ENCODE measurements at regions not wholly inside any gene's neighbourhood (a gene's known extent, or its start where the extent isn't known, plus 50 kb on each side); places are given as distances from the start of the nearest gene placed in this dataset.
A peak's percentile ranks its signal among the peaks of the same experiment; 100 is the strongest.

DNA sequence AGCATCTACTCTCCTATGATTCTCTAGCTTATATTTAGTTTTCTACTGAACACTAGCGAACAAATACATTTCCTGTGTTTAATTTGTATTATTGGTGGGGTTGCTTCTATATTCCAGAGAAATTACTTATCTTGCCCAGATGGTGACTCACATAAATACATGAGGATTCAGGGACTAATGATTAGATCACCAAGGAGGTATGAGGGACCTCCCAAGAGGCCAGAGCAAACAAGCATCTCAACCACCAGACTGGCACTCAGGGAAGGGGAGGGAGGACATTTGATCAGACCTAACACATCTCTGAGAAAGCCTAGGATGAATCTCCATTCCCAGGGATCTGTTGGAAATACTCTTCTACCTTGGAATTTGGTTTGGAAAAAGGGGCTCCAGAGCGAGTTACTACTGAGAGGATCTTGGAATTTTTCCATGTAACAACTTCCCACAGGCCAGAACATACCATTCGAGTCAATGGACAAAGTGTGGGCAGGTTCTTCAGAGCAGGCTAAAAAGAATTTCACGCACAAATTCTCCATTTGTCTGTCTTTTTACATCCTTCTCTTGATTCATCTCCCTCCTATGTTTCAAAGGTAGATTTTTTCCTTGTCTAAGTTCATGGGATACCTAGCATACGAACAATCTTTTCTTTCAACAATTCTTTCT is 262.6 kb upstream of the MYOCD start:
- Histone ChIP-seq H3K27me3 (no peaks in the 10 kb centered on the region), H3K4me3 (no peak overlapping the region), H3K36me3 (no peaks in the 10 kb centered on the region), H3K9me3 (no peaks in the 10 kb centered on the region)
- DNase-seq = peak; percentile 79

- H3K27me3 ChIP-seq = no peaks in the 10 kb centered on the region
- DNase-seq = peak; percentile 72
- H3K9me3 ChIP-seq = no peaks in the 10 kb centered on the region
- no peak overlapping the region for H3K4me3 ChIP-seq
- no peaks in the 10 kb centered on the region for H3K36me3 ChIP-seq
These were observed 261.8 kb upstream of the MYOCD start for GRCh38 chr17:12403881-12404398.

DNA sequence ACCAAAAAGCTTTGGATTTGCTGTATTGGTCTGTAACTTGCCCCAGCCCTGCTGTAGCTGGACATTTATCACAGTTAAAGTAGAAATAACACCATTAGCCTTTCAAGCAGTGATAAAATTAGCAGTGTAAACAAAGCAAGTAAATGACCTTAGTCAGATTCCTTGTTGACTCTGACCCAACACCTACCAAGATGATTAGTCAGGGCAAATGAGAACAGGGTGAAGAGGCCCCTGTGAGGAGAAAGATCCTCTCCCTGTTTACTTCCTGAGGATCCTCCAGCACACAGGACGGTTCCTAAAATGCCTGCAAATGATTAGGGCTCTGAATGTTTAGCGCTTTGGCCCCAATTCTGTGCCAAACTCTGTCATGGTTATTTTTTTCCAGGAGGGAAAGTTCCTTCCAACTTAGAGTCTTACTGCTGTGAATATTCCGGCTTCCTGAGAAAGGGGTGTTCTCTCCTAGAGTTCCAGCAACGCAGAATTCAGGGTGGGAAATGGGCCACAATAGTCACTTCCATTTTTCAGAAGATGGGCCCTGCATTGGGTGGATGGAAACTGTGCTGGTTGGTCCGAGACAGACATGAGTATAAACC is 259.0 kb upstream of the MYOCD start:
- H3K36me3 ChIP-seq = no peaks in the 10 kb centered on the region
- no peaks in the 10 kb centered on the region for H3K27me3 ChIP-seq
- peak; percentile 38 for DNase-seq
- H3K9me3 ChIP-seq = no peaks in the 10 kb centered on the region
- no peak overlapping the region for H3K4me3 ChIP-seq

- no peak for DNase-seq
- Histone ChIP-seq H3K27me3 (no peaks in the 10 kb centered on the region), H3K36me3 (no peaks in the 10 kb centered on the region), H3K4me3 (no peak overlapping the region), H3K9me3 (no peaks in the 10 kb centered on the region)
These were observed 258.0 kb upstream of the MYOCD start for GRCh38 chr17:12407495-12408252.

- DNase-seq = no peak
- Histone ChIP-seq H3K4me3 (no peak overlapping the region), H3K9me3 (no peaks in the 10 kb centered on the region), H3K27me3 (no peaks in the 10 kb centered on the region), H3K36me3 (no peaks in the 10 kb centered on the region)
These were observed 256.6 kb upstream of the MYOCD start for GRCh38 chr17:12409082-12409481.

DNA sequence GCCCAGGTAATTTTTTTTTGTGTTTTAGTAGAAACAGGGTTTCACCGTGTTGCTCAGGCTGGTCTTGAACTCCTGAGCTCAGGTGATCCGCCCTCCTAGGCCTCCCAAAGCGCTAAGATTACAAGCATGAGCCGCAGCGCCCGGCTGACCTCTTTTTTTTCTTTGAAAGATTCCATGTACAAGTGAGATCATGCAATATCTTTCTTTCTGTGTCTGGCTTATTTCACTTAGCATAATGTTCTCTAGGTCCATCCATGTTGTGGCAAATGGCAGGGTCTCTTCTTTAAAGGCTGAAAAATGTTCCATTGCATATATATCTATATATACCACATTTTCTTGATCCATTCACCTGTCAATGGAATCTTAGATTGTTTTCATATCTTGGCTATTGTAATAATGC is 255.0 kb upstream of the MYOCD start:
- DNase-seq = no peak
- no peaks in the 10 kb centered on the region for H3K9me3 ChIP-seq
- H3K4me3 ChIP-seq = no peak overlapping the region
- no peaks in the 10 kb centered on the region for H3K27me3 ChIP-seq
- no peaks in the 10 kb centered on the region for H3K36me3 ChIP-seq

DNA sequence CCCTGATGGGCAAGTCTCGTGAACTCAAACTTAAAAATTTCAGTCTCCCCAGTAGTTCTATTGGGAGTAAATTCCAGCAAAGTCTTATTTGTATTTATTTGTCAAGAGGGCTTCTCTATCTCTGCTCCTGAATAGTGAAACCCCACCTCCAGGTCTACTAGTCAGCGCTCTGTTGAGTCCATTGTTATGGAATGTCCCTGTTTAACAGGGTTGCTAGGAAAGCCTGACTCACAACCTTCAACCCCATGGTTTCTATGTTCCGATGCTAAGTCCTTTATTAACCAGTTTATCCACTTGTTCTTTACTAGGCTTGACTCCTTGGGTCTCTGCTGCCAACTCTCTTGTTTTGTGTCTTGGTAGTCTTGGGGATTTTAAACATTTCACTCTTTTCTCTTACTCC is 250.7 kb upstream of the MYOCD start:
- no peaks in the 10 kb centered on the region for H3K9me3 ChIP-seq
- no peak overlapping the region for H3K4me3 ChIP-seq
- H3K36me3 ChIP-seq = no peaks in the 10 kb centered on the region
- peak; percentile 4 for DNase-seq
- H3K27me3 ChIP-seq = no peaks in the 10 kb centered on the region

GRCh38 chr17:12421077-12421476 is 244.6 kb upstream of the MYOCD start:
- no peaks in the 10 kb centered on the region for H3K36me3 ChIP-seq
- H3K9me3 ChIP-seq = no peaks in the 10 kb centered on the region
- no peaks in the 10 kb centered on the region for H3K27me3 ChIP-seq
- no peak for DNase-seq
- no peak overlapping the region for H3K4me3 ChIP-seq

DNA sequence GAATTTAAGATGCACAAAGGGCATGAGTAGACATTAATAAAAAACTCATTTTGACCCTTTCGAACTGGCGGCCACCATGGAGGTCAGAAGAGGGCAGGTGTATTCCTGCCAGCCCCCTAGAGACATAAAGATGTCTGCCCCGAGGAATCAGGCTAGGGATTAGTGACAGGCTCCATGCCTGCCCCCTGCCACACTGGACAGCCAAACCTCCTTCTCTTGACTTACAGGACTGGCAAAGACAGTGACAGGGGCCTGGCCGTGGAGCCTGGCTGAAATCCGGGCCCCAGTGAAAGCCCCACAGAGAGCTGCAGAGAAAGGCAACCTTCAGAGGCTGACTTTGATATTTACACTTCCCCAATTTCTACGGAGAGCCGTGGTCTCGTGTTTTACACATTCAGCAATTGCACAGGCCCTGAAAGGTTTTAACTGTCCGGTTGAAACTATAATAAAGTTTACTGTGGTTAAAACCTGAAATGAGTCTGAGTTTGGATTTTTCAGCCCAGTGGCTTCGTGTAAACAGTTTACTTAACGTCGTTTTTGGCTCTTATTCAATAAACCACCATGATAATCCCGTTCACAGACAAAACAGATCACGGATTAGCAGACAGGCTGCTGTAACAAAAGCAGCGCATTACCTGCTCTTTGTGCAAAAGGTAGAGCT is 243.9 kb upstream of the MYOCD start:
- Histone ChIP-seq H3K36me3 (no peaks in the 10 kb centered on the region), H3K27me3 (no peaks in the 10 kb centered on the region), H3K4me3 (no peak overlapping the region), H3K9me3 (no peaks in the 10 kb centered on the region)
- DNase-seq = no peak

DNA sequence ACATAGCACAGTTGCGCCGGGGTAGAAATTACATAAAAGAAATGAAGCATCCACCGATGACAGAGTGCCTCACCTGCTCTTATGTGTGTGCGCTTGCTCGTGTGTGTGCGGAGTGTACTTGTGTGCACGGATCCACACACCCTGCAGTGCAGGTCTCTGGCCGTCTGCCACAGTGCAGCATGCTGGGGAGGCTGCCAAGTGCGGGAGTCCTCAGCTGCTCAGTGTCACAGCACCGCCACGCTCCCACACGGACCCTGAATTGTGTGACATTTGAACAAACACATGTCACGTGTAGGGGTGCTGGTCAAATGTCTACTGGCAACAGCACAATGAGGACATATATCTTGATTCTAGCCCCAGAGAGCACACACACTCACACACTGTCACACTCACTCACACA is 243.0 kb upstream of the MYOCD start:
- Histone ChIP-seq H3K4me3 (no peak overlapping the region), H3K36me3 (no peaks in the 10 kb centered on the region), H3K9me3 (no peaks in the 10 kb centered on the region), H3K27me3 (no peaks in the 10 kb centered on the region)
- no peak for DNase-seq

DNA sequence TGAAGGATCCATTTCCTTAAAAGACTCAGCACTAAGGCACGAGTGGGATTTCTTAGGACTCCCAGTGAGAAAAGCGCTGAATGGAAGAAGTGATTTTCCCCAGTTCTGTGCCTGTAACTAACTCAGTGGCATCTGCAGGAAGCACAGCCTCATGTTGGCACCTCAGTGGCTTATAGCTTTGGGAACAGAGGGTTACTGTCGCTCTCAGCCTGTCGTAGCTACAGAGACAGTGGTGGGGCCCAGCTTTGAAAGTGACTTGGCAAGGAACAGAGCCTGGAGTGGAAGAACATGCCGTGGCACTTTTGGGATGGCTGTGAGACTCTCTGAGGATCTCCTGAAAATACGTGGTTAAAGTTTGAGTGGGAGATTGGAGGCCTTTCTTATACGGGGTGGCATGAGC is 242.4 kb upstream of the MYOCD start:
- Histone ChIP-seq H3K27me3 (no peaks in the 10 kb centered on the region), H3K36me3 (no peaks in the 10 kb centered on the region), H3K4me3 (no peak overlapping the region), H3K9me3 (no peaks in the 10 kb centered on the region)
- DNase-seq = no peak

DNA sequence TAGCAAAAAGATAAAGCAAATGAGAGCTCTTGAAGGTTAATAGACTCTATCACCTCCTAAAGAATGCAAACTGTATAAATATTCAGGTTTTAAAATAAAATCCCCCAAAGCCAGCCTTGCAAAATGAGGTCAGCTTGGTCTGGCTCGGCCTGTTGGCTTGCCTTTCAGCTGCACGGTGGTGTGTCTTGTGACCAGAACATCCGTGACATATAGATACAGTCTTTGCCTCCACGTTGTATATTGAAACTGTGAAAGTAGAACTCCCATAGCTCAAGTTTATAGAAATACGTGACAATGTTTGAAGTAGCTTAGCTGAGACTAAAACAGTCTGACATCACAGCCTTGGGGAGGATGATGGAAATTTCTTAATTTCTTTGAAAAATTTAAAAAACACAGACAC is 236.6 kb upstream of the MYOCD start:
- Histone ChIP-seq H3K36me3 (no peaks in the 10 kb centered on the region), H3K9me3 (no peaks in the 10 kb centered on the region), H3K27me3 (no peaks in the 10 kb centered on the region), H3K4me3 (no peak overlapping the region)
- DNase-seq = no peak

GRCh38 chr17:12431188-12431587 is 234.5 kb upstream of the MYOCD start:
- H3K27me3 ChIP-seq = no peaks in the 10 kb centered on the region
- no peak for DNase-seq
- no peaks in the 10 kb centered on the region for H3K36me3 ChIP-seq
- H3K4me3 ChIP-seq = no peak overlapping the region
- no peaks in the 10 kb centered on the region for H3K9me3 ChIP-seq

GRCh38 chr17:12438212-12438611 is 227.5 kb upstream of the MYOCD start:
- H3K27me3 ChIP-seq = no peaks in the 10 kb centered on the region
- no peak for DNase-seq
- no peaks in the 10 kb centered on the region for H3K9me3 ChIP-seq
- H3K36me3 ChIP-seq = no peaks in the 10 kb centered on the region
- H3K4me3 ChIP-seq = no peak overlapping the region

DNA sequence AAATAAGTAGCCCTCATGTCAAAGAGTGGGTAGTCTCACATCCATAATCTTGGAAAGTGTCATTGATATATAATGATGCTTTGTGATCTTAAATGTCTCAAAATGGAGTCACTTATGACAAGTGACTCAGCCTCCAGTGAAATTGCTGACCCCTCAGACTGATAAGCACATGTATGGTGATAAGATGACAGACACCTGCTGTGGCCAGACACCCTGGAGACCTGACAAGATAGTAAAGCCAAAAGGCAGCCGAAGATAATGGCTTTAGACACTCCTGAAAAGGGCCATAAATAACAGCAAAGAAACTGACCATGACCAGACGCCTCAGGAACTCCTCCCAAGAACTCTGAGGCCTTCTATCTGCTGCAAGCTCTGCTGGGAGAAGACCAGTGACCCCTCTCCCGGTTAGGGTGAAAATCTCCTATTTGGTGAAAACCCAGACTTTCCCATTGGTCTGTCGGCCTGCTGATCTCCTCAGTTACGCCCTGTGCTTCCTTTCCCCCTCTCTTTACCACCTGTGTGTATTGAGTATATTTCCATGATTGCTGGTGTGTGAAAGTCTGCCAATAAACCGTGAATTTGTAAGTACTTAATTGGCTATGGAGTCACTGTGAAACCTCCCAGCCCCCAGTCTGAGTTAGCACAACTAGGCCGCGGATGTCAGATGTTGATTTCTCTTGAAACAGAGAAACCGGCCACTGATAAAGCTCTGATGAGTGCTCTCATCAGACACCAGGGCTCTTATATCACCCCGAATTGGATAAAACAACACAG is 226.7 kb upstream of the MYOCD start:
- H3K9me3 ChIP-seq = no peaks in the 10 kb centered on the region
- no peak overlapping the region for H3K4me3 ChIP-seq
- no peaks in the 10 kb centered on the region for H3K27me3 ChIP-seq
- no peak for DNase-seq
- H3K36me3 ChIP-seq = no peaks in the 10 kb centered on the region

- no peak overlapping the region for H3K4me3 ChIP-seq
- no peaks in the 10 kb centered on the region for H3K36me3 ChIP-seq
- H3K9me3 ChIP-seq = no peaks in the 10 kb centered on the region
- no peaks in the 10 kb centered on the region for H3K27me3 ChIP-seq
- no peak for DNase-seq
These were observed 220.4 kb upstream of the MYOCD start for GRCh38 chr17:12445331-12445730.

- H3K9me3 ChIP-seq = no peaks in the 10 kb centered on the region; the same call in 1 of the 2 replicates
- no peaks in the 10 kb centered on the region for H3K36me3 ChIP-seq
- H3K27me3 ChIP-seq = no peaks in the 10 kb centered on the region
- DNase-seq = no peak
- H3K4me3 ChIP-seq = no peak overlapping the region
These were observed 208.2 kb upstream of the MYOCD start for GRCh38 chr17:12457493-12457892.

Data from MG63 (cell line).